GM12874 (cell line): ENCODE measurements at regions not wholly inside any gene's neighbourhood (a gene's known extent, or its start where the extent isn't known, plus 50 kb on each side); places are given as distances from the start of the nearest gene placed in this dataset.

Source experiments
- TF ChIP-seq, protein P1 (sequence below): IDR thresholded peaks from 2 replicates; pipeline ENCODE4 v1.5.1; 2011; ENCODE audit warnings: low read depth, mild to moderate bottlenecking, control low read depth, low read length, moderate library complexity; ENCODE audit not compliant: insufficient read depth

DNA sequence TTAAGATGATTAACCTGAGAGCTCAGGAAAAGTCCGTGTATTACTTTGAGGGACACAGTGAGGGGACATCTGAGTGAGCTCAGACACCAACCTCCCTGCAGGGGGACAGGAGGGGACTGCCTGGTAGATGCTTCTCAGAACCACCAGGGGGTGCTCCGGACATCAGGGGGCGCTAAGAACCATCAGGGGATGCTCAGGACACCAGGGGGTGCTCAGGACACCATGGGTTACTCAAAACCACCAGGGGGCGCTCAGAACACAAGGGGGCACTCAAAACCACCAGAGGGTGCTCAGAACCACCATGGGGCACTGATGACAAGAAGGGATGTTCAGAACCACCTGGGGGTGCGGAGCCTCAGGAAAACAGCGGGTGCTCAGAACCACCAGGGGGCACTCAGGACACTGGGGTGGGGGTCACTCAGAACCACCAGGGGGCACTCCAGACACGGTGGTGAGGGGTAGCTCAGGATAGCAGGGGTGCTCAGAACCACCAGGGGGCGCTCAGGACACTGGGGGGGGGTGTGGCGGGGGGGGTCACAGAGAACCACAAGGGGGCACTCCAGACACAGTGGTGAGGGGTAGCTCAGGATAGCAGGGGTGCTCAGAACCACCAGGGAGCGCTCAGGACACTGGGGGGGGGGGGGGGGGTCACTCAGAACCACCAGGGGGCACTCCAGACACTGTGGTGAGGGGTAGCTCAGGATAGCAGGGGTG, 165.3 kb downstream of the ZNF267 start:
- TF ChIP-seq, protein P1, sequence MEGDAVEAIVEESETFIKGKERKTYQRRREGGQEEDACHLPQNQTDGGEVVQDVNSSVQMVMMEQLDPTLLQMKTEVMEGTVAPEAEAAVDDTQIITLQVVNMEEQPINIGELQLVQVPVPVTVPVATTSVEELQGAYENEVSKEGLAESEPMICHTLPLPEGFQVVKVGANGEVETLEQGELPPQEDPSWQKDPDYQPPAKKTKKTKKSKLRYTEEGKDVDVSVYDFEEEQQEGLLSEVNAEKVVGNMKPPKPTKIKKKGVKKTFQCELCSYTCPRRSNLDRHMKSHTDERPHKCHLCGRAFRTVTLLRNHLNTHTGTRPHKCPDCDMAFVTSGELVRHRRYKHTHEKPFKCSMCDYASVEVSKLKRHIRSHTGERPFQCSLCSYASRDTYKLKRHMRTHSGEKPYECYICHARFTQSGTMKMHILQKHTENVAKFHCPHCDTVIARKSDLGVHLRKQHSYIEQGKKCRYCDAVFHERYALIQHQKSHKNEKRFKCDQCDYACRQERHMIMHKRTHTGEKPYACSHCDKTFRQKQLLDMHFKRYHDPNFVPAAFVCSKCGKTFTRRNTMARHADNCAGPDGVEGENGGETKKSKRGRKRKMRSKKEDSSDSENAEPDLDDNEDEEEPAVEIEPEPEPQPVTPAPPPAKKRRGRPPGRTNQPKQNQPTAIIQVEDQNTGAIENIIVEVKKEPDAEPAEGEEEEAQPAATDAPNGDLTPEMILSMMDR, result peak; percentile 3; the same call in 1 of the 2 replicates

DNA sequence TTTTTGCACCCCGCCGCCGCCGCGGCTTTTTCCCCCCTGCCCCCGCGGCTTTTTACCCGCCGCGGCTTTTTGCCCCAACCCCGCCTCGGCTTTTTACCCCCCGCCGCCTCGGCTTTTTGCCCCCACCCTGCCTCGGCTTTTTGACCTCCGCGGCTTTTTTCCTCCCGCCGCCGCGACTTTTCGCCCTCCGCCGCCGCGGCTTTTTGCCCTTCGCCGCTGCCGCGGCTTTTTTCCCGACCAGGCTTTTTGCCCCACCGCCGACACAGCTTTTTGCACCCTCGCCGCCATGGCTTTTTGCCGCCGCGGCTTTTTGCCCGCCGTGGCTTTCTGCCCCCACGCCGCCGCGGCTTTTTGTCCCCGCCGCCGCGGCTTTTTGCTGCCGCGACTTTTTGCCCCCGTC, 137.0 kb upstream of the TP53TG3D start:
- TF ChIP-seq, protein P1, result no peak
